ENCODE measurements at regions not wholly inside any gene's neighbourhood (a gene's known extent, or its start where the extent isn't known, plus 50 kb on each side); places are given as distances from the start of the nearest gene placed in this dataset.

DNA sequence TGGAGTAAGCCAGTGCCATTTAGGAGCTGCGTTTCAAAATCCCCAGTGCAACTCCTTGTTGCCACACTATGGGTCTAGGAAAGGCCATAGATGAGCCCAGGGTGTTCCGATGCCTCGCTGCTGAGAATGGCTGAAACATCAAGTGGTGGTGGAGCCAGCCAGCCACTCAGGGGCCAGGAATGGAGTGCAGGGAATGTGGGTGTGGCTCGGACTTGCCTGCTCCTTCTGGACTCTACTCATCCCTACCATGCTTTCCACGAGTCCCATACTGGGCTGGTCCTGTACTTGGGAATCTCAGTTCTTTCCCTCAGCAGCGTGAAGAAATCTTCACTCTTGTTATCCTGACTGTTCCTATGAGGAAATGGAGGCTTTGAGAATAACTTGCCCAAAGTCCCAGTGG lies 143.5 kb downstream of the INSIG2 start:
- no peak for DNase-seq

- no peak for DNase-seq
Measured at GRCh38 chr2:118227698-118228508, 139.6 kb downstream of the INSIG2 start.

DNA sequence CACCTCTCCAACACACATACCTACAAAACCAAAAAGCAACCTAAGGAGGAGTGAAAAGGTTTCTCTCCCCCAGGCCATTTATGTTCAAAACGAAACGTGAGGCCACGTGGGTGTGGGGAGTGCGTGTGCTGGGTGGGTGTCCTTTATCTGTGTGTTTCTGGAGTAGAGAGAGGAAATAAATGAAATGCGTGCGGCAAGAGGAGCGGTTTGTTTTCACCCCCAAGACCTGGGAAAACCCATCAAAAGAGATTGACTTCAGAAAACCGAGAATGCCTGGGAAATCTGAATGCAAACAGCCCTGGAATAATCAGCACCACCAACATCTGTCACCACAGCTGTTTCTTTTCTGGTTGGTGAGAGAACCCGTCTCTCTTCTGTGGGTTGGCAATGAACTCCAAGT lies 137.4 kb downstream of the INSIG2 start:
- DNase-seq = no peak

GRCh38 chr2:118224895-118225311 lies 136.6 kb downstream of the INSIG2 start:
- no peak for DNase-seq

DNA sequence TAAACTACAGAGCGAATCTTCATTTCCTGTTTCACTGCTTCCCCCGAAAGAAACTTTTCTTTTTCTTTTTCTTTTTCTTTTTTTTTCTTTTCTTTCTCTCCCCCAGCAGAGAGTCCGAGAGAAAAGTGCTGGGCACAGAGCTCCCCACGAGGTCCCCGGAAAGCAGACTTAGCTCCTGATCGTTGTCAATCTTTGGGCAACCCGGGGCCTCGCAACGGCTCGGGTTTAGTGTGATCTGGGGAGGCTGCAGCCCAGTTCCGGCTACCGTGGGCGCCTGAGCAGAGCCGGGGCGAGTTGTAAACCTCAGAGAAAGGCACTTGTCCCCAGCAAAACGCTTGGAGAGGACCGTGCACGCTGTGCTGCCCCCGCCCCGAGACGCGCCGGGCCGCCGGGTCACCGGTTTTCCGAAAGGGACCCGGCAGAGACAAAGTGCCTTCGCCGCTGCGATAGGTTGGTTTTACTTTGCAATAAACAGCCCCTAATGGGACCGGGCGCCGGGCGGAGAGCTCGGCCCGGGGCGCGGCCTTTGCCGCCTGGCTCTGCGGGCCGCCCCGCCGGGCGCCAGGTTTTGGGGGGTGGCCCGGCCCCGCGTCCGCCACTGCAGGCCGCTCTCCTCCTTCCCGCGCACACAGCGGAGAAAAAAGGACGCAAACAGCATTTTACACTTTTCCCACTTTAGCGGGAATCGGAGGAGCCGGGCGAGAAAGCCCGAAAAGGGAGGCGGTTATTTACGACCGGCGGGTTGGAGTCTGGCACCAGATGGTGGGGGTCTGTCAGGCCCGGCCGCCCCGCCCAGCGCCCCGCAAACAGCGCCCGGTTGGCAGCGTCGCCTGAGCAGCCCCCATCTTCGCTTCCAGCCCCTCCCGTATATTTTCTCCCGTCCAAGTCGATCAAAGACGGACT lies 136.0 kb downstream of the INSIG2 start:
- peak; percentile 34 for DNase-seq

- DNase-seq = peak; percentile 27
Measured at GRCh38 chr2:118223511-118223991, 135.3 kb downstream of the INSIG2 start.

DNA sequence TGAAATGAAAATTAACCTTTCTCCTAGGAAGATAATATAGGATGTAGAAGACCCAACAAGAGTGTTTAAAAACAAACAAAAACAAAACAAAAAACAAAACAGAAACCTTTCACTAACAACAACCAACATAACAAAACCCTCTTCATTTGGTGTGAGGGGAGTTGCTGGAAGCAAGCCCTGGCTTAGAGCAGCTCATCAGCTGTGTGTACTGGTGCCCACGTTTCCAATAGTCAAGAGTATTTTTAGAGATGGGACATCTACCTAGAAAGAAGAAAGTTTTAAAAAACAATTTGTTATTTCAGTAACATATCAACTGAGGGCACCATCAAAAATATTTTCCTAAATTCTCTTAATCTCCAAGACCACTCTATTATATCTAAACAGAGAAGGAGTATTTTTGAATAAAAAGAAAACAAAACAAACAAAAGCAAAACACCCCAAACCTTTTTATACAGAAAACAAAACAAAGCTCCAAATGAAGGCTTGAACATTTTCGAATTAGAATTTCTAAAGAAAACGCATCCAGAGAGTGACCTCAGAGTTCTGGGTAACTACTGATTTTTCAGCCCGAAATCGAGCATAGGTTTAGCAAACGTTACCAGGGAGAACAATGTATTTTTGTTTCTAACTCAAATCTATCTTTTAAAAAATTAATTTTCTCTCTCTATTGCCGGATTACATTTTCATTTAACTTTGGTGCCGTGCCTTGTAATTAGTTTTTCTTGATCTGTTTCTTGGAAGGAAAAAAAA lies 134.6 kb downstream of the INSIG2 start:
- DNase-seq = peak; percentile 20

- DNase-seq = no peak
Measured at GRCh38 chr2:118222273-118222594, 134.0 kb downstream of the INSIG2 start.

DNA sequence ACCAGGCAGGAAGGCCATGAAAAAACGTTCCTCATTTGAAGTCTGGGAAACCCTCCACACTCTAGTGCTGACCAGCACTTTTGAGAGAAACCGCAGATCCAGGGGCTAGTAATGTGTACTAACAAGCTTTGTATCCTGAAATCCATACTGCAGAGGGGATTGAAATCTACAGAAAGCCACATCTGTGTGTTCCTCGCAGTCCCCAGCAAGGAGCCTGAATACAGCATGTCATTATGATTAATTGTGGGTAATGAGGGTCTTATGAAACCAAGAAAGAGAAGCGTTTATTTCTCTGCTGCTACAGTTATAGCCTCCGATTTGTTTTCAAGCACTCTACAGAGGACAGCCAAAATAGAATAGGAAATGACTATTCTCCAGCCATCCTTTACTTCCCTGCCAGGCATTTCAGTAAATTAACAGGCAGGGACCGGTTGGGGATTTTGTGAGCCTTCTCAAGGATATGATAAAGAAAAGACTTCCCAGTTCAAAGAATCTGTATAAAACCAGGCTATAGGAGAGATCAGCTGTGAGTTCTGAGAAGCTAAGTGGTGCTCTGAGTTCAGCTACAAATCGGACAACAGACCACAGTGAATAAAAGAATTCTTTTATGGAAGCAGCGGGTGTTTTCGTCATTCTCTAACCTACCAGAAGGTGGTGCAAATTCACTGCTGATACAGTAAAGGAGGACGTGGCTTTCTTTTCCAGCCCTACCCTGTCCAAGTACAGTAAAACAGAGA lies 133.4 kb downstream of the INSIG2 start:
- peak; percentile 83 for DNase-seq

DNA sequence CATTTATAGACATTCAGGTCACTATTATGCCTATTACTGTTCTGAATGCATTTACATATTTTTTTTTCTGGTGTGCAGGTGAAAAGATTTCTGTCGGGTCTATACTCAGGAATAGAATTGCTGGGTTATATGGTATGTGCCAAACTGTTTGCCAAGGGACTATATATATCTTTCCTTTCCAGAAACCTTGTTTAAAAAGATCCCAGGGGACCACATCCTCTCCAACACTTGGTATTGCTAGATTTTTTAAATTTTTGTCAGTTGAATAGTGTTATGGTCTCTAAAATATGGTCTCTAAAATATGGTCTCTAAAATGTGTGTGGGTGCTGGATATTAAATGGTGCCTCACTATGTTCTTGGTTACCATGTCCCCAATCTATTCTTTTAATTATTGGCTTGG lies 131.3 kb downstream of the INSIG2 start:
- no peak for DNase-seq

DNA sequence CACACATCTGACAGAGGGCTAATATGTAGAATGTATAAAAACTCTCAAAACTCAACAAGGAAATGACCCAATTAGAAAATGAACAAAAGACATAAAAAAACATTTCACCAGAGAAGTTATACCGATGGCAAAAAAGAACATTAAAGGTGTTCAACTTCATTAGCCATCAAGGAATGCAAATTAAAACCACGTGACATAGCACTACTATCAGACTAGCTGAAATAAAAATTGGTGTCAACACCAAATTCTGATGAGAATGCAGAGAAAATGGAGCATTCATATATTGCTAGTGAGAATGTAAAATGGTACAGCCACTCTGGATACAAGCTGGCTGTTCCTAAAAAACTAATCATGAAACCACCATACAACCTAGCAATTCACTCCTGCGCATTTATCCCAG lies 128.0 kb downstream of the INSIG2 start:
- DNase-seq = no peak

DNA sequence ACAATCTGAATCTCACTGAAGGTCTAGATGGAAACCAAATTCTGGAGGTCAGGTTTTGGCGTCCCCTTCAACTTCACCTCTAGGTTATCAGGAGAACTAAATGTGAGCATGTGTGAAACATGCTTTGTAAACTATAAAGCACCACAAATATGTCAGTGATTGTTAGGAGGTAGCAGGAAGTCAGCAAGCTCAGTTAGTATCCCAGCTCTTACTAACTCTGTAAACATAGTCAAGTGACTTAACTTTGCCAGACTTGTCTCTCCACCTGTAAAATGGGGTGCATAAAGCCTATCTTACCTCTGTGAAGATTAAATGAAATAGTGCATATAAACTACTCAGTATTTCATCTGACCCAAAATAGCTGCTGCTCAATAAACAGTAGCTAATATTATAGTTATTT lies 121.5 kb downstream of the INSIG2 start:
- no peak for DNase-seq

- DNase-seq = no peak
Measured at GRCh38 chr2:118207889-118208288, 119.6 kb downstream of the INSIG2 start.

DNA sequence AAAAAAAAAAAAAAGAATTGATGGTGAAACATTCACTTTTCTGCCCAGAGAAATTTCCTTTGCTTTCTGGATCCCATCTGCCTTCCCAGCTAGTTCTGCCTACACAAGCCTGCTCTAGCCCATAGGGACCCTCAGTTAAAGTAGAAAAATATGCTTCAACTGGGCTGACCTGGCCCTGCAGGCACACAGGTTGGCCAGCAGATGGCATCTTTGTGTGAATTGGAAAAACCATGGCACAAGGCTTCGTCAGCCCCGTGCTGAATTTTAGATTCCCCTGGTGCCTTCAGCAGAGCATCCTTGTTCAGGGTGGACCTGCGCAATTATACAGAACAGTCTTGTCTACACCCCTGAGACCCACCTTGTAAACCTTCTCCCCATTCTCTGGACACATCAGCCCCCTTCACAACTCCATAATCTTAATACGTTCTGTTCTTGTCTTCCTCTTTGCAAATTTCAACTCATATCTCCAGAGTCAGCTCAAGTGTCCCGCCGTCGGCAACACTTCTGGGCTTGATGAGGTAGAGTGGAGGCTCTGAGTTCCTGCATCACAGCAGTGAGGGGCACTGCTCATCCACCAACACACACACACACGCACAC lies 114.5 kb downstream of the INSIG2 start:
- no peak for DNase-seq

GRCh38 chr2:118198268-118198667 lies 110.0 kb downstream of the INSIG2 start:
- DNase-seq = no peak

GRCh38 chr2:118197011-118197675 lies 108.9 kb downstream of the INSIG2 start:
- no peak for DNase-seq

- no peak for DNase-seq
Measured at GRCh38 chr2:118190474-118190873, 102.2 kb downstream of the INSIG2 start.

DNA sequence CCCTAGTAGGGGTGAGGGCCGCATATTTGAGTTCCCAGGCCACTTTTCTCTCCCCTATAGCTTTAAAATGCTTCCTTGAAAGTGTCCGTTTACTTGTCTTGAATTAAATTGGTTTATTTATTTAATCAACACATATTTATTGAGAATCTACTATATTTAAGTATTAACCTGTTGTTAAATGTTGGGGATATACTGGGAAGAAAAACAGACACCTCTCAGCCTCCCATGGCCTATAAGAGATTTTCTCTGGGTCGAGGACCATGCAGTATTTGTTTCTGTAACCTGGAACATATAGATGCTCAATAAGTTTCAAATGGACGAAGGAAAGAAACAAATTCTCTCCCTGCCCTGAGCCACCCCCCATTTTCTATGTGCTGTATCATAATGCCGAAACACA lies 98.6 kb downstream of the INSIG2 start:
- no peak for DNase-seq

DNA sequence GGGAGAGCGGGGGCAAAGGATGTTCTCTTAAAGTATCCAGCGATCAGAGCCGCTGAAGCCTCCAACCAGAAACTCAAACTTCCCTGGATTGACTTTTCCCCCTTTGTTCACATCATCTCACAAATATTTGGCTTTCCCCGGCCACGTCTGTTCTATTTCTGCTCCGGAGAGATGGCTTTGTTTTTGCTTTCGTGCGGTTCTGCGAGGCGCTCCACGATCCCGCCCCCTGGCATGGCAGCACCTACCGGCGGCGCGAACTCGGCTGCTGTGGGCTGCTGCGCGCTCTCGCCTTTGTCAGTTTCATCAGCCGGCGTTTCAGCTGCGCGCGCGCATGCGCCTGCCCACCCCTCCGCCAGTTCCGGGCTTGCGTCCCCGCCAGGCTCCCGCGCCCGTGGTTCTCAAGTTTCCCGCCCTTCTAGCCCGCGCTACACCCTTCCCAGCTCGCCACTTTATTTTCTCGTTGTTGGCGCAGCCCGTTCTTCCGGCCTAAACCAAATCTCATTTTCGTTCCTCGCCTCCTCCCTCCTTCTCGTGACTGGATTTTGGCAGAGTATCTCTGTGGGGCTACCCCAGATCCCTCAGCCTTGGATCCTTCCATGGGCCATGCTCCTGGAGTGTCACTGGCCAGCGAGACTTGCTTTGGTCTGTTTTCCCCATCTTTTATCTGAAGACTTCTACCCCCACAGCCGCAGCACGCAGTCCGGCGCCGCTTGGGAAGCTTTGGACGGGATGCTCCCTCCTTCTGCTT lies 98.0 kb downstream of the INSIG2 start:
- DNase-seq = peak; percentile 92
